ENCODE measurements at regions not wholly inside any gene's neighbourhood (a gene's known extent, or its start where the extent isn't known, plus 50 kb on each side); places are given as distances from the start of the nearest gene placed in this dataset.
"Not testable (repeated sequence)": the region's sequence is repeated elsewhere in the genome, so short reads cannot be mapped to it uniquely, and the experiment has no call there.

DNA sequence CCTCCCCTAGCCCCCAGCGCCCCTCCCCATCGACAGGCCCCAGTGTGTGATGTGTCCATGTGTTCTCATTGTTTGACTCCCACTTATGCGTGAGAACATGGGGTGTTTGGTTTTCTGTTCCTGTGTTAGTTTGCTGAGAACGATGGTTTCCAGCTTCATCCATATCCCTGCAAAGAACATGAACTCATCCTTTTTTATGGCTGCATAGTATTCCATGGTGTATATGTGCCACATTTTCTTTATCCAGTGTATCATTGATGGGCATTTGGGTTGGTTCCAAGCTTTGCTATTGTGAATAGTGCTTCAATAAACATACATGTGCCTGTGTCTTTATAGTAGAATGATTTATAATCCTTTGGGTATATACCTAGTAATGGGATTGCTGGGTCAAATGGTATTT lies 107.6 kb upstream of the ADGRG2 start:
- not testable (repeated sequence) for DNase-seq (ENCODE audit: low spot score)

DNA sequence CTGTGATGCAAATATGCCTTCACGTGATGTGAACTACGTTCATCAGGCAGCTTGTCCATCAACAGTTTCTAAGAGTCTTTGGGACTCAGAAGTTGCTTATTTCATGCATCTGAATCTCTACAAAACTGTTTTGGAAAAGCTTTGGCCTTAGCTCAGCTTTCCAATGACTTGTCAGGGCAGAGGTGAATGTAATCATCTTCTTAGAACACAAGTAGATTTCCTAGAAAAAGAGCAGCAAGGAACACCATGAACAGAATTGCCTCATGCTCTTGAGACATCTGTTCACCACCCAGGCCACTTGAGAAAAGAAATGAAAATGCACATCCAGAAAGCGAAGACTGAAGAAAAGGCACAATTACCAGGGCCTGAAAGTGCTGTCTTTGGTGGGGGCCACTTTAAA lies 105.8 kb upstream of the PDHA1 start:
- no peak for DNase-seq (ENCODE audit: low spot score)

DNA sequence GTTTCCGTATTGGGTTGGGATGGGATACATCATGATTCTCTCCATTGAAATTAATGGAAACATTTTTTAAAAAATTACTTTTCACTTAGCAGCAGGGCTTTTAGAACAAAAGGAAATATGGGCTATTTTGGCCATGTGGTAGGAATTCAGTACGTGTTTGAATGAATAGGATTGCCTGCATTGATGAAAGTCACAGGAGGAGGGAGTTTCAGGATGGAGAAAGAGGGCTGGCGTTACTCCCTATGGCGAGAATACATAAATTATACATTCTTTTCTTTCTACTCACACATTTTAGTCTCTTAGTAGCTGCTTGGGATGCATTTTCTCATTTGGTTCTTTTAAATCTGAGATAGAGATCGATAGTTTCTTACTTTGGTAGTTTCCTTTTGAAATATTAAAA lies 100.3 kb upstream of the PDHA1 start:
- no peak for DNase-seq (ENCODE audit: low spot score)

DNA sequence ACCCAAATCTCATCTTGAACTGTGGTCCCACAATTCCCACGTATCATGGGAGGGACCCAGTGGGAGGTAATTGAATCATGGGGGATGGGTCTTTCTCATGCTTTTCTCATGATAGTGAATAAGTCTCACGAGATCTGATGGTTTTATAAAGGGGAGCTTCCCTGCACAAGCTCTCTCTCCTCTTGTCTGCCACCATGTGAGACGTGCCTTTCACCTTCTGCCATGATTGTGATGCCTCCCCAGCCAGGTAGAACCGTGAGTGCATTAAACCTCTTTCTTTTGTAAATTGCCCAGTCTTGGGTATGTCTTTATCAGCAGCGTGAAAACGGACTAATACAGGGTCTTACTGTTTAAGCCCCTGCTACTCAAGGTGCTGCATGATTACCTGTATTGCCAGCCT lies 98.8 kb upstream of the PDHA1 start:
- DNase-seq (ENCODE audit: low spot score): not testable (repeated sequence)

DNA sequence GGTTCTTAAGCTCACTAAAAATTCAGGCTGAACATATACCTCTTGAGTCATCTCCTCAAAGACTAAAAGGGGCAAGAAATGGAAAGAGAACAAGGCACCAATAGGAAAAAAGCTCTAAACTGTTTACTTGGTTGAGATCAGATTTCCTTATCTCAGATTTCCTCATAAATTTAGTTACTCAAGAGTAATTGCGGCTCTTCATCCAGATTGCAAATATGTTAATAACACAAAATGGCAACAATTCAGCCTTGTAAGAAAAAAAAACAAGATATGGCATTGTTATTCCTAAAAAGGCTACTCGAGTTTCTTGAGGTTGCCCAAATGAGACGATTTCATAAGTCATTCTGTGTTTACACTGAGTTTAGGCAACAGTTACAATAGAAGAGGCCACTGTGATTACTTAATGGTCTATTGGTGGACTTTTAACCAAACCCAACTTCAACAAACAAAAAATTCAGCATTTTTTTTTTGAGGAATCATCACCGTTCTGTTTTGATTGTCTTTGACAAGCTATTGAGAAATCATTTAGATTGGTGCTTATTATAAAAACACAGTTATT lies 97.9 kb upstream of the PDHA1 start:
- no peak for DNase-seq (ENCODE audit: low spot score)

DNA sequence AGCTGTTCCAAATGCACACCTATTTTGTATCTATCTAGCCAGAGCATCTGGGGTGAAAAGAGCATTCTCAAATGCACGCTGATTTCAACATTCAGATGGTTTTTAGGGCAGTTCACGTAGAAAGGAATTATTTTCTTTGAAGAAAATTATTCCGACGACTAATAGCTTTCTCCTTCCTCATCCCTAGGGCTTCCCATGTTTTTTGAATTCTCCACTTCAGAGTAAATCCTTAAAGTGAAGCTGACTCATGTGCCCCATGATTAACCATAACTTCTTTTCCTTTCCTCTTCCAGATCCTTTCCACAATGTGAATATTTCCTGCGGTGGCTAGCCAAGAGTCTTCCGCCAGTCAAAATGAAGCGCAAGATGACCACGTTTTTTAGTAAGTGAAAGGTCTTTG lies 86.7 kb upstream of the PDHA1 start:
- no peak for DNase-seq (ENCODE audit: low spot score)

DNA sequence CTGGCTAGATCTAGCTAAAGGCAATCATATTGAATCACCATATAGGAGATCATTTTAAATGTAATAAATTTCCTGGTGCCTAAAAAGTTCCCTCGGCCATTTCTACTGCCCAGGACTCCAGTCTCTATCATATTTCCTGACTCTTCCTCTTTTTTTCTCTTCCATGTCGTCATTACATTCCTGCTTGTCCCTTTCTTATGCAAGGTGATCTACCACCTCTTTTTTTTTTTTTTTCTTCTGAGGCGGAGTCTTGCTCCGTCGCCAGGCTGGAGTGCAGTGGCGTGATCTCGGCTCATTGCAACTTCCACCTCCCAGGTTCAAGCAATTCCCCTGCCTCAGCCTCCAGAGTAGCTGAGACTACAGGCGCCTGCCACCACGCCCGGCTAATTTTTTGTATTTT lies 82.7 kb upstream of the PDHA1 start:
- DNase-seq (ENCODE audit: low spot score): not testable (repeated sequence)

DNA sequence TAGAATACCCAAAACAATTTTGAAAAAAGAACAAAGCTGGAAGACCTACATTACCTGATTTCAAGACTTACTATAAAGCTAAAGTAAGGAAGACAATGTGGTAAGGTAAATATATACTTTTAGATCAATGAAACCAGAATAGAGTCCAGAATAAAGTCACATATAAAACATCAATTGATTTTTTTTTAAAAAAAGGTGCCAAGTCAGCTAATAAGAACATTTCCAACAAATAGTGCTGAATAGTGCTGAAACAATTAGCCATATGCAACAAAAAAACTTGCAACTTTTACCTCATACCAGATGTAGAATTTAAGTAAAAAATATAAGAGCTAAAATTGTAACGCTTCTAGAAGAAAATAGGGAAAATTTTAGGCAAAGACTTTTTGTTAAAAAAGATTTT lies 73.0 kb upstream of the PDHA1 start:
- no peak for DNase-seq (ENCODE audit: low spot score)

DNA sequence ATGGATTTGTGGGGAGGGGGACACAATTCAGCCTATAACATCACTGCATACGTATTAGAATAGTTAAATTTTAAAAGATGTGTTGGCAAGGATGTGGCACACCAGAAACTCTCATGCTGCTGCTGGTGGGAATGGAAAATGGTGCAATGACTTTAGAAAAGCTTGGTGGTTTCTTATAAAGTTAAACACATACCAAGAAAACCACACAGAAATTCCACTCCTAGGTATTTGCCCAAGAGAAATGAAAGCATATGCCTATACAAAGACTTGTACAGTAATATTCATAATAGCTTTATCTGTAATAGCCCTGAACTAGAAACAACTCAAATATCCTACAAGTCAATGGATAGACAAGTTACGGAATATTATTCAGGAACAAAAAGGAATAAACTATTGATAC lies 71.3 kb upstream of the PDHA1 start:
- no peak for DNase-seq (ENCODE audit: low spot score)

DNA sequence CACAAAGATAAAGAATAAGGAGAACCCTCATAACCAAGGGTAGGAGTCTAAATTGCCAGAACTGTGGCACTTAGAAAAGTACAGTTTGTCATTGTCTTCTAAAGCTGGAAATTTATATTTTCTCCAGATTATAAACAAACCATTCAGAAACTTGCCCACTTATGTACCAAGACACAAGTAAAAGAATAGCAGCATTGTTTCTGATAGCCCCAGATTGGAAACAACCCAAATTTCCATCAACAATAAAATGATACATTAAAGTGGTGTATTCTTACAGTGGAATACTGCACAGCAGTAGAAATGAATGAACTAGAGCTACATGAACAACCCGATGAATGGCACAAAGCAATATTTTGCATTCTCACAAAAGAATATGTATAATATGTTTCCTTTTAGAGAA lies 63.1 kb upstream of the PDHA1 start:
- DNase-seq (ENCODE audit: low spot score): no peak

DNA sequence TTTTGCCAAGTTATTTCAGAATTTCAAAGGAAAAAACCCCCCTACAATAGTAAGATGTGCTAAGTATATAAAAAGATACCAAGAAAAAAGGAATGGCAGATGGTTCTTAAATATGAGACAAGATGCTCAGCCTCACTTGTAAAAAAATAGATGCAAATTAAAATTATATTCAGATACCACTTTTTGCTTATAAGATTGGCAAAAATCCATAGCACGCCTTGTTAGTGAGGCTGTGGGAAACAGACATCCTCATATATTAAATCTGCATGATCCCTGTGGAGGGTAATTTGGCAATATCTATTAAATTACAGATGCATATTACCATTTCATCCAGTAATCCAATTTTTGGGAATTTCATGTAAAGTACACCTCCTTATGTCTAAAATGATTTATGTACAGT lies 62.5 kb upstream of the PDHA1 start:
- no peak for DNase-seq (ENCODE audit: low spot score)

DNA sequence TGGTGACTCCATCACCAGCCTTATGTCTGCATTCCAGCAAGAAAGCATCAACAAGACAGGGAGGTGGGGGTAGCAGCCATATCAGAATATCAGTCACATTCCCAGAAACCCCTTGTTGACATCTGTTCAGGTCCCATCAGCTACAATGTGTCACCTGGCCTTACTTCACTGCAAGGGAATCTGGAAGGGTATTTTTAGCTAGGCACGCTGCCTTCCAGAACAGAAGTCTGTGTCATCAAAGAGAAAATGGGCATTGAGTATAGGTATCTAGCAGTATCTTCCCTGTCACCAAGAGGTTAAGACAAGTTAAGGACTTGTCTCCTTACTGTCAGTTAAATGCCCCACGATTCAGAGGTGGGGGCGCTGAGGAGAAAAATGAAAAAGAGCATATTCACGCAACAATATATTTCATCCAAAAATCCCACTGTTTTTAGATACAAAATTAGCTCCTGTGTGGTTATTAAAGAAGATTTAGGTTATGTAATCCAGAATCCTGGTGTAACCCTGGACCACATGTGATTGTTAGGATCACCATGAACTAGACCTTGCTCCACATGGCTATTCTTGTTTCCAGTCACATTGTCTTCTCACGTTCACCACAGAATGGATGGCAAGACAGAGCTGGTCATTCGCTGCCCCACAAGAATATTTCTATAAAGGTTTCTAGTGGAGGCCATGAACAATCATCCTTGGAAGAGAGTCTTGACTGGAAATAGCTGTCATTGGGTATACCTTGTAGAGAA lies 60.0 kb upstream of the PDHA1 start:
- no peak for DNase-seq (ENCODE audit: low spot score)

DNA sequence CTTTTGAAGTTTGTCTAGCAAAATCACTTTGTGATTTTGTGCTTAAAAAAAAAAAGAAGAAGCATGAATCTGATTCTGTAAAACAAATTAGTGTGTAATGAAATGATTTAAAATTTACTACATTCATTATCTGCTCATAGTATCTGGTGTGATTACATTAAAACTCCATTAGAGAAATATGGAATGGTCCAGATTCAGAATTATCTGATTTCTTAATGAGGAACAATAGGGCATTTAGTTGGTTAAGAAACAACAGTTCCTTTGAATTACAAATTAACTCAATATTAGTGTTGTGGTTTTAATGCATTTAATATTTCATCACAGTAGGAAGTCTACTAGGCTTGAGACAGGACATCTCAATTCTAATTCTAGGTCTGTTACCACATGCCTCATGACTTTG lies 57.9 kb upstream of the PDHA1 start:
- no peak for DNase-seq (ENCODE audit: low spot score)

DNA sequence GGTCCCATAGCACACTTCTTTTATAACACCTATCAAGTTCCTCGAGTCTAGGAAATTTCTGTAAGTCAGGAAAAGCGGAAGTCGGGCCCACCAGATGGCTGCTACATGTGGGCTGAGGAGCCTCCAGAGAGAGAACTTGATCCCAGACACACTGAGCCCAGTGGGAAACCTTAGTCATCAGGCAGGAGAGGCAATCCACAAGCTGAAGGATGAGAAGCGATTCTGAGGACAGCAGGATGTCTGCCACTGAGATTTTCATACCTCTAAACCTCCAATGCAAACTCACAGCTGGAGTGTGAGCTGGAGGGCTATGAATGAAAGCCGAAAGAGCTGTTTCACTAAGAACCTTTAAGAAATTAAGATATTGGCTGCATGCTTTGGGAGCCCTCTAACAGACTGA lies 52.6 kb upstream of the PDHA1 start:
- no peak for DNase-seq (ENCODE audit: low spot score)

DNA sequence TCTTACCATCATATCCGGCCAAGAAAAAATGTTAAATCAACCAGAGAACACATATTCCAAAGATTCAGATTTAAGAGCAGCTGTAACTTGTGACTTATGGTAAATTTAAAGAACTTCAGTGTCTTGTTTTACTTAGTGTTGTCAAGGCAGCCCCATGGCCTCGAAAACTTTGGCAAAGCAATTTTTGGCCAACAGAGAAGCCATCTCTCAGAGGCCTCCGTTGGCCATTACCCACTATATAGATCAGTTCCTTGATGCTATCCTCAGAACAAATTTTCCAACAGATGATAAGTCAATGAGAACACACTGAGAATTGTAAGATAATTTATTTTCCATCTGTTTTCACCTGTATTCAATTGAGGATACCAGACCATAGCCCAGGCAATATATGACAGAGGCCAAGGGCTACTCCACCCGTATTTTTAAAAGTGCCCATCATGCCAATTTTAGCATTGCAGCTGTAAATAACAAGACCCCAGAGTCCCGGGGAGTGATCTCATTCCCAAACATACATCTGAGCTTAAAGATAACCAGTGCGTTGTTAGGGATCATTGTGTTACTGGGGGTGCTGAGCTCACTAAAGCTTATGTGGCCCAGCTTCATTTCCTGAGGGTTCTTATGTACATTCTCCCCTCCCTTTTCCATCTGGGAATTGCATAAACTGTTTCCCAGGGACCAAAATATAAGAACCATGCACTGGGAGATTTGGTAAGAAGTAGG lies 50.0 kb upstream of the PDHA1 start:
- no peak for DNase-seq (ENCODE audit: low spot score)
